Caki2 (cell line): ENCODE measurements at regions not wholly inside any gene's neighbourhood (a gene's known extent, or its start where the extent isn't known, plus 50 kb on each side); places are given as distances from the start of the nearest gene placed in this dataset.
"Not testable (repeated sequence)": the region's sequence is repeated elsewhere in the genome, so short reads cannot be mapped to it uniquely, and the experiment has no call there.

Experiments used
- DNase-seq: peaks from one replicate; pipeline ENCODE4 v3.0.0-alpha.2; 2015; ENCODE audit warnings: low read depth
- in situ Hi-C: cut with HindIII; loops from 2 replicates; pipeline ENCODE4 v1.10.0; 2016; ENCODE audit warnings: low sequenced_read_pairs, low pct_unique_long_range_greater_than_20kb, mixed read lengths

- in situ Hi-C loops, result no loop called here
- no peak for DNase-seq
Observed at GRCh38 chr4:128455480-128455879, 167.9 kb upstream of the PGRMC2 start.

- in situ Hi-C loops, result no loop called here
- DNase-seq, result no peak
Observed at GRCh38 chr4:128454881-128455280, 167.3 kb upstream of the PGRMC2 start.

- in situ Hi-C loops, result no loop called here
Observed at GRCh38 chr4:128454281-128454871, 166.8 kb upstream of the PGRMC2 start.

GRCh38 chr4:128452415-128452814 is 164.8 kb upstream of the PGRMC2 start:
- no peak for DNase-seq
- in situ Hi-C loops, result no loop called here

More at GRCh38 chr4:128454281-128454871, 166.8 kb upstream of the PGRMC2 start:
- peak; percentile 85 for DNase-seq

- in situ Hi-C loops, result no loop called here
- peak; percentile 22 for DNase-seq
Observed at GRCh38 chr4:128451270-128451905, 163.8 kb upstream of the PGRMC2 start.

GRCh38 chr4:128450326-128451120 is 162.9 kb upstream of the PGRMC2 start:
- no peak for DNase-seq
- in situ Hi-C loops, result no loop called here

GRCh38 chr4:128449251-128449650 is 161.6 kb upstream of the PGRMC2 start:
- in situ Hi-C loops, result no loop called here
- no peak for DNase-seq

- DNase-seq, result no peak
- in situ Hi-C loops, result no loop called here
Observed at GRCh38 chr4:128444544-128445302, 157.1 kb upstream of the PGRMC2 start.

- in situ Hi-C loops, result no loop called here
- no peak for DNase-seq
Observed at GRCh38 chr4:128440923-128441322, 153.3 kb upstream of the PGRMC2 start.

GRCh38 chr4:128437023-128437422 is 149.4 kb upstream of the PGRMC2 start:
- DNase-seq, in situ Hi-C loops: not testable (repeated sequence)

- DNase-seq, in situ Hi-C loops: not testable (repeated sequence)
Observed at GRCh38 chr4:128429023-128429613, 141.5 kb upstream of the PGRMC2 start.

GRCh38 chr4:128428397-128428796 is 140.8 kb upstream of the PGRMC2 start:
- in situ Hi-C loops, result no loop called here

GRCh38 chr4:128427832-128428366 is 140.3 kb upstream of the PGRMC2 start:
- peak; percentile 89 for DNase-seq
- in situ Hi-C loops, result no loop called here

More at GRCh38 chr4:128428397-128428796, 140.8 kb upstream of the PGRMC2 start:
- DNase-seq, result peak; percentile 14

GRCh38 chr4:128424527-128425497 is 137.2 kb upstream of the PGRMC2 start:
- in situ Hi-C loops, result no loop called here
- no peak for DNase-seq

GRCh38 chr4:128422296-128422695 is 134.7 kb upstream of the PGRMC2 start:
- DNase-seq, result peak; percentile 87
- in situ Hi-C loops, result not testable (repeated sequence)

- DNase-seq, result no peak
- in situ Hi-C loops, result no loop called here
Observed at GRCh38 chr4:128416921-128417320, 129.3 kb upstream of the PGRMC2 start.

GRCh38 chr4:128410037-128410436 is 122.4 kb upstream of the PGRMC2 start:
- DNase-seq, result no peak
- in situ Hi-C loops, result no loop called here
